GF-D8 (cell line): ENCODE measurements at regions not wholly inside any gene's neighbourhood (a gene's known extent, or its start where the extent isn't known, plus 50 kb on each side); places are given as distances from the start of the nearest gene placed in this dataset.
"Not testable (repeated sequence)": the region's sequence is repeated elsewhere in the genome, so short reads cannot be mapped to it uniquely, and the experiment has no call there.

Experiments
- DNase-seq: peaks from one replicate; lab custom pipeline; 2025; lab: John Stamatoyannopoulos, UW

GRCh38 chr13:26483546-26483945, 73.9 kb upstream of the WASF3 start:
- DNase-seq, result no peak

DNA sequence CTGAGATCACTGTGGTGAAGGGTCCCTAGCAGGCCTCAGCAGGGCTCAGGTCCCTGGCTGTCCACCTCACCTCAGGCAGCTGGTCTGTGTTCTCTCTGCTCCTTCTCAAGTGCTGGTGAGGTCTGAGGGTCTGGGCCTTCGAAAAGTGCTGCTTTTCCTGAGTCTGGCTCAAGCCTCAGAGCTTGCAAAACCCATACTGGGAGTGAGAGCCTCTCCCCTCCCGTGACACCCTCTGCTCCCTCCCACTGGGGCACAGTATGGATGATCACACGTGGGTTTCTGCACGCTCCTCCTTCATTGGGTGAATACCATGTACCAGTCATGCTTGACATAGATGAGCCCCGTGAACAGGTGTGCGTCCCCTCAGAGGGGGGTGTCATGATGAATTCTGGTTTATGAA, 73.3 kb upstream of the WASF3 start:
- DNase-seq, result no peak

DNA sequence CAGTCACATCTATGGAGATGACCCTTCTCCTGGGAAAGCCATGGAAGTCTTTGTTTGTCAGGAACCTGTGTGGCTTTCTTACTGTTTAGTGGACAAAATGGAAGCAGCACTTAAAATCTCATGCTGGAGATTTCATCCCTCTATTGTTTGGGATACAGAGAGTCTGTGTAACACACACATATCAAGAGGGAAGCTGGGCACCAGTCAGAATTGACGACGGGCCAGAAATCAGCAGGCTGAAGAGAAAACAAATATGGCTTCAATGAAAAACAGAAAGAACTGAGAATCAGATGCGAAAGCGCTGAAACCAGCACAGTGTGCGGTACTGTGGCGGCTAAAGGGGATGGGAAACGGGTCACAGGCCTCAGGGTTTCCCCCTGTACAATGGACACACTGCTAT, 72.2 kb upstream of the WASF3 start:
- no peak for DNase-seq

DNA sequence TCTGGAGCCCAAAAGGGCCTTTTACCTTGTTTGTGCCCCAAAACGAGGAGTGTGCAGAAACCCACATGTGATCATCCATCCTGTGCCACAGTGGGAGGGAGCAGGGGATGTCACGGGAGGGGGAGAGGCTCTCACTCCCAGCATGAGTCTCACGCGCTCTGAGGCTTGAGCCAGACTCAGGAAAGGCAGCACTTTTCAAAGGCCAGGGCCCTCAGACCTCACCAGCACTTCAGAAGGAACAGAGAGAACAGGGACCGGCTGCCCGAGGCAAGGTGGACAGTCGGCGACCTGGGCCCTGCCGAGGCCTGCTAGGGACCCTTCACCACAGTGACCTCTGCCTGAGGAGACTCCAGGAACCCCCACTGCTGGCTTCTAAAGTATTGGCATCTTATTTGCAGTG, 71.7 kb upstream of the WASF3 start:
- no peak for DNase-seq

DNA sequence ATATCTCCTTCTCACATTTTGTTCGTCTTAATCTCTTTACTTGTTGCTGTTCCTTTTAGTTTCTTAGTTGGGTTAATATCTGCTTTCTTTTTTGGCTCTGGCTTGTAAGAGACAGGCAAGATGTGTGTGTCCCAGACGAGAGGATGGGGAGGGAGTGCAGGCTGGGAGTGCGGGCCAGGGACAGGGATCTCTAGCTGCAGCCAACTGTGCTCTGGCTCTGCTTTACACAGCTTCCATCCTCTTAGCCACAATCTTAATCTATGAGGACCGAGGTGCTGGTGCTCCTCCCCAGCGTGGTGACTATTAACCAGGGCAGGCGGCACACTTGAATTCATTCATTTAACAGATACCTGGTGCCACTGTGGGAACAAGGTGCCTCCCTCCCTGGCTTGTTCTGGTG, 70.9 kb upstream of the WASF3 start:
- no peak for DNase-seq

- no peak for DNase-seq
Observed at GRCh38 chr13:26487781-26488180, 69.7 kb upstream of the WASF3 start.

- DNase-seq, result no peak
Observed at GRCh38 chr13:26488236-26489003, 69.1 kb upstream of the WASF3 start.

DNA sequence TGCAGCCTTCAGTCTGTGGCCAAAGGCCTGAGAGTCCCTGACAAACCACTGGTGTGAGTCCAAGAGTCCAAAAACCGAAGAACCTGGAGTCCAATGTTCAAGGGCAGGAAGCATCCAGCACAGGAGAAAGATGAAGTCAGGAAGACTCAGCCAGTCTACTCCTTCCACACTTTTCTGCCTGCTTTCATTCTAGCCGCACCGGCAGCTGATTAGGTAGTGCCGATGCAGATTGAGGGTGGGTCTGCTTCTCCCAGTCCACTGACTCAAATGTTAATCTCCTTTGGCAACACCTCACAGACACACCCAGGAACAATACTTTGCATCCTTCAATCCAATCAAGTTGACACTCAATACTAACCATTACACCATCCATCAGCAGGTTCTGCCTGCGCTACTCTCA, 65.2 kb upstream of the WASF3 start:
- not testable (repeated sequence) for DNase-seq

- DNase-seq, result no peak
Observed at GRCh38 chr13:26494571-26495195, 62.8 kb upstream of the WASF3 start.

DNA sequence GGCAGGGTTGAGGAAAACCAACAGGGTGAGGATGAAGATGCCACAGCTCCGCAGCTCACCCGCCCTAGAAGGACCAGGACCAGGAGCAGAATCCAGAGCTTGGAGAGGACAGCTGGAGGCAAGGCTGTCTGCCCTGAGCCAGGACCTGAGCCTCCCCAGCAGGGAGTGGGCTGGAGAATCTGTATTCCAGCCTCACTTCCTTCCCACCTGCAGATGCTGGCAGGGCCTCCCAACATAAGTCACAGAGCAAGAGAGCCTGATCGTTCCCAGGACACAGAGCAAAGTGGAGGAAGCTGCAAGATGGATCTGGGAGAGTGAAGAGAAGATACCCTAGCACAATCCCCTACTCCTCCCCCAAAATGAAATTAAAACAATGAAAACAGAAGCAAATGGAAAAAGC, 61.7 kb upstream of the WASF3 start:
- no peak for DNase-seq

GRCh38 chr13:26497968-26498511, 59.4 kb upstream of the WASF3 start:
- no peak for DNase-seq

GRCh38 chr13:26498656-26499601, 58.6 kb upstream of the WASF3 start:
- DNase-seq, result no peak

DNA sequence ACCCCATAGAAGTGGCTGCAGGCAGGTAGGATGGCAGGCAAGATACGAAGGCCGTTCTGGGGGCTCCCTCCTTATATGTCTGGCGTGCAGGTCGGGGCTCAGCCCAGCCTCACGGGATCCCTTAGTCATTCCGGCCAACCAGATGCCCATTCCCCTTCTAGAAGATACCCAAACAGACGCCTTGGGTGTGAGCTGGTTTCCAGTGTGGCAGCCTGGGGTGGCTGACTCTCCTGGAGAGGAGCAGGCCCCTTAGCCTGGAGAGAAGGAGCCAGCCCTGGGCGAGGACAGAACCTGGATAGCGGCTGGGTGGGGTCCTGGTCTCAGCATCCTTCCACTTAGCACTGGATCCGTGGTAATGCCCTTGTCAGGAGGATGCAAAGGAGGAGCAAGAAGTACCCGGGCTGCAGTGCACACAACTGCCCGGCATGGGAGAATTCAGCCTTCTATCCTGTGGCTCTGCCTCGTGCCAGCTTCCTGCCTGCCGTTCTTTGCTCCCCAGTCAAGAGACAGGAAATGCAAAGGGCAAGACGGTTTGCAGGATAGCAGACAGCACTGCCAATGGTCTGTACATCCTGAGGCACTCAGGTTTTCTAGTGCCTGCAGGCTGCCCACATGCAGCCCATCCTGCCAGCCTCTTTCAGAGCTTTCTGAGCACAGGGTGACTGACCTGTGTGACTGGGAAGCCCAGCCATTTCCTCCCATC, 56.7 kb upstream of the WASF3 start:
- no peak for DNase-seq

DNA sequence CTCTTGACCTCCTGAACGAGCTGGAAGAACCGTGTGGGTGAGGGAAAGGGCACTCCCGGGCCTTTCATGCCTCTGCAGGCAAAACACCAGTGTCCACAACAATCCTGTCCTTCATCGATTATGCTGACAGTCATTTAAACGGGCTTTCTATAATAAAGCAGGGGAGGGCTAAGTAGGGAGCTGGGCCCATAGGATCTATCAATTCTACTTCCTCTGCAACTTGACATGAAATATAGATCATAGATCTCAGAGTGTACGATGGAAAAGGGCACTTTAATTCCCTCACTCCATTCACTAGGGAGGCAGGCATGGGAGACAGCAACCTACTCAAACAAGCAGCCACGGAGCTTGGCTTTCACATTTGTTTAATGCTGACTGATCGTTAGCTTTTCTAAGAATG, 55.8 kb upstream of the WASF3 start:
- DNase-seq, result no peak

DNA sequence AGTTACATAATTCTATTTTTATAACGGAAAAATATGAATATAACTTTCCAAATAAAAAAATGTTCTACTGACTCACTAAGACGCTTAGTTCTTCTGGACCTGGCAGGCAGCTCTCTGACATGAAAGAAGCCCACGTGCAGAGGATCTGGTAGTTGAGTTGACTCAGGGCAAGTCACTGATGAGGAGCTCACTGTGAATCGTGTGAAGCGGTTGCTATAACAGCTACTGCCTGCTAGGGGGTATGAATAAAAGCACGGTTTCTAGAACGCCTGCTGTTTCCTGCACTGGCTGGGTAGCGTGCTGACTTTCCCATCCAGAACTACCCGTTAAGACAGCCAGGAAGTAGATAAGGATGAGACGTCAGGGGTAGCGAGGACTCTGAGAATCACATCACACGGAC, 54.7 kb upstream of the WASF3 start:
- DNase-seq, result no peak

GRCh38 chr13:26503826-26504594, 53.5 kb upstream of the WASF3 start:
- no peak for DNase-seq
